T-helper 2 cell treated with Interferon-gamma antibody and Interleukin-4, amounts not matched to agents 5 μg/mL and 100 μg/mL, for 36 hours (primary cell): ENCODE measurements at regions not wholly inside any gene's neighbourhood (a gene's known extent, or its start where the extent isn't known, plus 50 kb on each side); places are given as distances from the start of the nearest gene placed in this dataset.

Experiments used
- DNase-seq: peaks from one replicate; pipeline ENCODE4 v3.0.0; 2021; ENCODE audit warnings: low spot score
- H3K27ac Mint-ChIP-seq: one replicate; pipeline ENCODE4 v1.8.0; 2021; ENCODE audit warnings: mild to moderate bottlenecking, mixed read lengths
- H3K27me3 Mint-ChIP-seq: one replicate; pipeline ENCODE4 v1.8.0; 2021; ENCODE audit warnings: low read depth, mixed read lengths
- H3K36me3 Mint-ChIP-seq: one replicate; pipeline ENCODE4 v1.8.0; 2021; ENCODE audit warnings: low read depth, mixed read lengths
- H3K4me1 Mint-ChIP-seq: one replicate; pipeline ENCODE4 v1.8.0; 2021; ENCODE audit warnings: low read depth, mixed read lengths
- H3K4me3 Mint-ChIP-seq: one replicate; pipeline ENCODE4 v1.8.0; 2022; ENCODE audit warnings: mild to moderate bottlenecking, moderate library complexity, mixed read lengths
- H3K9me3 Mint-ChIP-seq: one replicate; pipeline ENCODE4 v1.8.0; 2021; ENCODE audit warnings: mixed read lengths

DNA sequence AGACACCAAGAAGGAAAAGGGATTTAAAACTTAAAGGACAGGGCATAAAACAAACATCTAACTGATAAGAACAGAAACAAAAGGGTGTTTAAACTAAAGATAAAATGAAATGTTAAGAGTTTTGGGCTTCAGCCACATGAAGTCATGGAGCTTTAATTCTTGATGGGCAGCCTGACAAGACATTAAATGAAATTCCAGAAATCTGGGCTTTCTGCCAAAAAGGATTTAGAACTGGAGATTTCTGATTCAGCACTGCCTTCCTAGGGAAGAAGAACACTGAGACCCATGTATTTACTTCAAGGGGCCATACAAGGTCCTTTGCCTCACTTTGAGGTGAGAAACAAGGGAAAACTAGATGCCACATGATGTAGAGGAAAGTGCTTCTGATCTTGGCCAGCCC lies 355.9 kb upstream of the RAG2 start:
- H3K9me3 Mint-ChIP-seq = peaks cover 5% of the 10 kb centered on the region
- H3K27ac Mint-ChIP-seq = no peak overlapping the region
- H3K4me1 Mint-ChIP-seq = no peaks in the 10 kb centered on the region
- DNase-seq = no peak
- H3K27me3 Mint-ChIP-seq = no peaks in the 10 kb centered on the region
- H3K4me3 Mint-ChIP-seq = no peak overlapping the region
- no peaks in the 10 kb centered on the region for H3K36me3 Mint-ChIP-seq

GRCh38 chr11:36948460-36949127 lies 350.6 kb upstream of the RAG2 start:
- no peaks in the 10 kb centered on the region for H3K4me1 Mint-ChIP-seq
- H3K36me3 Mint-ChIP-seq = no peaks in the 10 kb centered on the region
- no peak overlapping the region for H3K27ac Mint-ChIP-seq
- no peak overlapping the region for H3K4me3 Mint-ChIP-seq
- no peak for DNase-seq
- no peaks in the 10 kb centered on the region for H3K27me3 Mint-ChIP-seq
- H3K9me3 Mint-ChIP-seq = peaks cover 5% of the 10 kb centered on the region

- no peak for DNase-seq
- H3K4me1 Mint-ChIP-seq = no peaks in the 10 kb centered on the region
- no peaks in the 10 kb centered on the region for H3K36me3 Mint-ChIP-seq
- H3K27me3 Mint-ChIP-seq = no peaks in the 10 kb centered on the region
- H3K9me3 Mint-ChIP-seq = no peaks in the 10 kb centered on the region
- no peak overlapping the region for H3K27ac Mint-ChIP-seq
- H3K4me3 Mint-ChIP-seq = no peak overlapping the region
Measured at GRCh38 chr11:36945384-36945783, 347.3 kb upstream of the RAG2 start.

DNA sequence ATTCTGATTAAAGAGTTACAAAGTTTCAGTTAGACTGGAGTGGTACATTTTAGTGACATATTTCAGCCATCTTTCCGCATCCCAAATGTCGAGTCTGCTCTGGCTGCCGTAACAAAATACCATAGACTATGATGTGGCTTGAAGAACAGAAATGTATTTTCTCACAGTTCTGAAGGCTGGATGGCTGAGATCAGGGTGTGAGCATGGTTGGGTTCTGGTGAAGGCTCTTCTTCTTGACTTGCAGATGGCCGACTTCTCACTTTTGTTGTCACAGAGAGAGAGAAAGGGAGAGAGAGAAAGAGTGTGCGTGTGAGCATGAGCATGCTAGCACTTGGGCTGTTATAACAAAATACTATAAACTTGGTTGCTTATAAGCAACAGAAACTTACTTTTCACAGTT lies 335.4 kb upstream of the RAG2 start:
- no peaks in the 10 kb centered on the region for H3K4me1 Mint-ChIP-seq
- no peak overlapping the region for H3K27ac Mint-ChIP-seq
- H3K9me3 Mint-ChIP-seq = no peaks in the 10 kb centered on the region
- H3K36me3 Mint-ChIP-seq = no peaks in the 10 kb centered on the region
- no peak for DNase-seq
- H3K27me3 Mint-ChIP-seq = no peaks in the 10 kb centered on the region
- no peak overlapping the region for H3K4me3 Mint-ChIP-seq

DNA sequence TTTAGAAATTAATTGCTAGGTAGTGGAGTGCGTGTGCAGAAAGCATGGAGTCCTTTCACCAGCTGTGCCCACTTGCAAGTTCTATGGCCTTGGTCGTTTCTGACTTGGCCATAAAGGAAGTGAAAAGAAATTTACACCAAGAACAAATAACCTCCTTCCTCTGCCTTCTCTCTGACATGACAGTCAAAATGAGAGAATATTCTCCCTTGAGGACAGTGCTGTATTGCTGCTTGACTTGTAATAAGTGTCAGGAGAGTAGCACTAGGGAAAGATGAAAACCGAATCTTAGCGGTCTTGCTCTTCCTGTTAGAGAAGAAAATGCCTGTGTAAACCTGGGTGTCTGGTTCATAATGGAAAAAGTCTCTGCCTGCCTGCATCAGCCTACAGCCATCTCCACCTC lies 333.1 kb upstream of the RAG2 start:
- no peaks in the 10 kb centered on the region for H3K27me3 Mint-ChIP-seq
- H3K9me3 Mint-ChIP-seq = no peaks in the 10 kb centered on the region
- no peak overlapping the region for H3K27ac Mint-ChIP-seq
- H3K4me1 Mint-ChIP-seq = no peaks in the 10 kb centered on the region
- no peak for DNase-seq
- H3K36me3 Mint-ChIP-seq = no peaks in the 10 kb centered on the region
- no peak overlapping the region for H3K4me3 Mint-ChIP-seq

- Mint-ChIP-seq H3K27me3 (no peaks in the 10 kb centered on the region), H3K4me1 (no peaks in the 10 kb centered on the region), H3K4me3 (no peak overlapping the region), H3K27ac (no peak overlapping the region), H3K36me3 (no peaks in the 10 kb centered on the region), H3K9me3 (no peaks in the 10 kb centered on the region)
- DNase-seq = no peak
Measured at GRCh38 chr11:36930256-36930655, 332.2 kb upstream of the RAG2 start.

DNA sequence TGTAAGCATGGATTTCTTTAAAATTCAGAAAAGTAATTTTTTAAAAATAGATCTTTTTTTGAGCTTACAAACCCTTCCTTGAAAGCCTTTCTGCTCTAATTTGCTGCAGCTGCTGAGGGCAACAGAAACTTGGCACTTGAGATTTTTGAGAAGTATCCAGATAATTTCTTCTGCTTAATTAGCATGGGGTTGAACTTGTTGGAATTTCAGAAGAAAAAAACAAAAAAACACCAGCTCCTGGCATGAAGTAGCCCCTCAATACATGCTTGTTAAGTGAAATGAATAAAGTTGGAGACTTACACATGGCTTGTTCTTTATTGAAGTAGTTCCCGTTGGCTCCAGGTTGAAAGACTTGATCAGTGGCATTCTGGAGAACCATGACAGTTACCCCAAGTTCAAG lies 331.4 kb upstream of the RAG2 start:
- Mint-ChIP-seq H3K4me1 (no peaks in the 10 kb centered on the region), H3K27me3 (no peaks in the 10 kb centered on the region), H3K27ac (no peak overlapping the region), H3K4me3 (no peak overlapping the region), H3K36me3 (no peaks in the 10 kb centered on the region), H3K9me3 (no peaks in the 10 kb centered on the region)
- no peak for DNase-seq

DNA sequence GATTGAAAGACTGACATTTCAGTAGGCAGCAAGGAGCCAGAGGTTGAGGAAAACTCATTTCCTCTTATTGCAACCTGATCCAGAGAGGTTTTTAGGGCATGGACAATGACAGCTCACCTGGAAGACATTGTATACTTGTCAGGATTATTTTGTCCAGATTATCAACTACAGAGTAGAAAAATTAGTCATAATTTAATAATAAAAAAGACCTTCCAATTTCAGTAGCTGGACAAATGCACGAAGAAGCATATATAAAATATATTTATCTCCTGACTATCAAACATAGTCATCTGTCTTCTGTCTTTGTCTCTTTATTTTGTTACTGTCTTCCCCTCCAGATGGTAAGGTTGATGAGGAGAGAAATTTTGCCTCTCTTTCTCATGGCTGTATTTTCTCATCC lies 330.6 kb upstream of the RAG2 start:
- no peak for DNase-seq
- Mint-ChIP-seq H3K36me3 (no peaks in the 10 kb centered on the region), H3K27me3 (no peaks in the 10 kb centered on the region), H3K4me3 (no peak overlapping the region), H3K4me1 (no peaks in the 10 kb centered on the region), H3K9me3 (no peaks in the 10 kb centered on the region), H3K27ac (no peak overlapping the region)

- Mint-ChIP-seq H3K4me1 (no peaks in the 10 kb centered on the region), H3K9me3 (peaks cover under 1% of the 10 kb centered on the region), H3K27me3 (no peaks in the 10 kb centered on the region), H3K4me3 (no peak overlapping the region), H3K27ac (no peak overlapping the region), H3K36me3 (no peaks in the 10 kb centered on the region)
- DNase-seq = no peak
Measured at GRCh38 chr11:36899800-36900199, 301.8 kb upstream of the RAG2 start.

DNA sequence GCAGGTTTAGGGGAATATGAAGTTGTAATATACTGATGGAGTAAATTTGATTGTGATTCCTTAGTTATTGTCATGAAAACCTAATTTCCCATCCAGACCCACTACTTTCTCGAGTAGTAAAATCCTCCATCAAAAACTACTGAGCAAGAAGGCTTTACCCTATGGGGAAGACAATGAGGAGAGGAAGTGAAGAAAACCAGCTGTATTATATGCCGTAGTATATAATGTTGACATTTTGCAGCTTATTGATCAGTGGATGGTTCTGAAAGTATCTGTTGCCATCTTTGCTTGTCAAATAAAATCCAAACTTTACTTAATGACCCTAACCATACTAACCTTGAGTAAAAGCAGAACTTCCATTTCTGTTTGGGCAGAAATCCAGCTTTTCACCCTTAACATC lies 292.8 kb upstream of the RAG2 start:
- no peak overlapping the region for H3K4me3 Mint-ChIP-seq
- H3K9me3 Mint-ChIP-seq = no peaks in the 10 kb centered on the region
- H3K36me3 Mint-ChIP-seq = no peaks in the 10 kb centered on the region
- DNase-seq = no peak
- no peak overlapping the region for H3K27ac Mint-ChIP-seq
- H3K4me1 Mint-ChIP-seq = no peaks in the 10 kb centered on the region
- no peaks in the 10 kb centered on the region for H3K27me3 Mint-ChIP-seq

GRCh38 chr11:36890121-36890679 lies 292.2 kb upstream of the RAG2 start:
- no peak overlapping the region for H3K4me3 Mint-ChIP-seq
- H3K4me1 Mint-ChIP-seq = no peaks in the 10 kb centered on the region
- no peaks in the 10 kb centered on the region for H3K9me3 Mint-ChIP-seq
- H3K27ac Mint-ChIP-seq = no peak overlapping the region
- DNase-seq = no peak
- H3K27me3 Mint-ChIP-seq = no peaks in the 10 kb centered on the region
- H3K36me3 Mint-ChIP-seq = no peaks in the 10 kb centered on the region

DNA sequence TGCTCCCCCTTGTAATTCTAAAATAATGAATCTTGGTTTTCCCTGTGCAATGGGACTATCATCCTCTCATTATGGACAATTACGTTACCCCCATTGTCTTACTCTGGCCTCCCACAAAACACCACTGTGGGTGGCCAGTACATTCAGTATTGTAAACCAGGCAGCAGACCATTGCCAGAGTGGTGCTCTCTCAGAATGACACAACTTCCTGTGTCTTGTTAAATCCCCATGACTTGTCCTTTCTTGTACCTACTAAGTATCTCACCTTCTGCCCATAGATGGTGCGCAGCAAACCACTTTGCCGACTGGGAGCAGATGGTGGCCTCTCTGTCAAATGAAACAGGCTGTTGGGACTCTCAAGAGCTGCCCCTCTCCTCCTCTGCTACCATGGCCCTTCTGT lies 287.1 kb upstream of the RAG2 start:
- Mint-ChIP-seq H3K4me3 (no peak overlapping the region), H3K27ac (no peak overlapping the region), H3K4me1 (no peaks in the 10 kb centered on the region), H3K9me3 (peaks cover 4% of the 10 kb centered on the region), H3K27me3 (no peaks in the 10 kb centered on the region), H3K36me3 (no peaks in the 10 kb centered on the region)
- DNase-seq = no peak

DNA sequence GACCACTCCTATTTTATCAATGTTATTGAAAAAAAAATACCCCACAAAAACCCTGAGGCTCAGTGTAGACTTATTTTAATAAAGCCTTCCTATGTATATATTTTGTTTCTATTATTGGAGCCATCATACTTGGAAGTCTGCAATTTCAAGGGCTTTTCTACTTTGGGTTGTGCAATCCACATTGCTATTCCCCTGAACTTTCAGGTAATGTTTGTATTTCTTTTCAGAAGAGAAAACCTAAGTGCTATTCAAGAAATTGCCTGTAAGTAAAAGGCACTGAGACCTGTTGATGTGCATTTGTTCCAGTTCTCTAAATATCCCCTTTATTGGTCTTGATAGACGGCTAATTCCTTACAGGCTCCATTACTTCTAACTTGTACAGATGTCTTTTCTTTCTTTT lies 280.7 kb upstream of the RAG2 start:
- DNase-seq = no peak
- Mint-ChIP-seq H3K4me3 (no peak overlapping the region), H3K9me3 (peaks cover 4% of the 10 kb centered on the region), H3K27ac (no peak overlapping the region), H3K36me3 (no peaks in the 10 kb centered on the region), H3K27me3 (no peaks in the 10 kb centered on the region), H3K4me1 (no peaks in the 10 kb centered on the region)

DNA sequence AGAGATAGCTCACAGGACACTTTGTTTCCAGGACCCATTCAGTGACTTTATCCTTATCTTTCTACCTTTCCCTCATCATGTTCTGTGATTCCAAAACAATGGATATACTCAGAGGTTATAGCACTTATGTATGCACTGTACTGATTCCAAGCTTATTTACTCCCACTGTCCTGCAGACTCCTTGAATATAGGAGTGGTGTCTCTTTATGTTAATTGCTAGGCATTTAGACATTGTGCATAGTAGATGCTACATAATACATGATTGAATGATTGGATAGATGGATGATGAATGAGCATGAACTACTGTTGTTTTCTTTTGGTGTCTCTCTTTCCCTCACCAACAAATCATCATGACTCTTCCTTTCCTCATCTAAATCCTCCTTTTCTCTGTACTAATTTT lies 279.1 kb upstream of the RAG2 start:
- Mint-ChIP-seq H3K4me1 (no peaks in the 10 kb centered on the region), H3K27me3 (no peaks in the 10 kb centered on the region), H3K9me3 (peaks cover 4% of the 10 kb centered on the region), H3K4me3 (no peak overlapping the region), H3K27ac (no peak overlapping the region), H3K36me3 (no peaks in the 10 kb centered on the region)
- DNase-seq = no peak

GRCh38 chr11:36876266-36876665 lies 278.2 kb upstream of the RAG2 start:
- Mint-ChIP-seq H3K4me3 (no peak overlapping the region), H3K9me3 (peaks cover 4% of the 10 kb centered on the region), H3K27me3 (no peaks in the 10 kb centered on the region), H3K36me3 (no peaks in the 10 kb centered on the region), H3K4me1 (no peaks in the 10 kb centered on the region), H3K27ac (no peak overlapping the region)
- no peak for DNase-seq
